DMS153 treated with DMSO at 0.1 percent for 48 hours (cell line): ENCODE measurements at regions not wholly inside any gene's neighbourhood (a gene's known extent, or its start where the extent isn't known, plus 50 kb on each side); places are given as distances from the start of the nearest gene placed in this dataset.
"Not testable (repeated sequence)": the region's sequence is repeated elsewhere in the genome, so short reads cannot be mapped to it uniquely, and the experiment has no call there.

Experiments
- DNase-seq: peaks from one replicate; lab custom pipeline; 2025; ENCODE audit not compliant: unreplicated experiment; lab: John Stamatoyannopoulos, UW

DNA sequence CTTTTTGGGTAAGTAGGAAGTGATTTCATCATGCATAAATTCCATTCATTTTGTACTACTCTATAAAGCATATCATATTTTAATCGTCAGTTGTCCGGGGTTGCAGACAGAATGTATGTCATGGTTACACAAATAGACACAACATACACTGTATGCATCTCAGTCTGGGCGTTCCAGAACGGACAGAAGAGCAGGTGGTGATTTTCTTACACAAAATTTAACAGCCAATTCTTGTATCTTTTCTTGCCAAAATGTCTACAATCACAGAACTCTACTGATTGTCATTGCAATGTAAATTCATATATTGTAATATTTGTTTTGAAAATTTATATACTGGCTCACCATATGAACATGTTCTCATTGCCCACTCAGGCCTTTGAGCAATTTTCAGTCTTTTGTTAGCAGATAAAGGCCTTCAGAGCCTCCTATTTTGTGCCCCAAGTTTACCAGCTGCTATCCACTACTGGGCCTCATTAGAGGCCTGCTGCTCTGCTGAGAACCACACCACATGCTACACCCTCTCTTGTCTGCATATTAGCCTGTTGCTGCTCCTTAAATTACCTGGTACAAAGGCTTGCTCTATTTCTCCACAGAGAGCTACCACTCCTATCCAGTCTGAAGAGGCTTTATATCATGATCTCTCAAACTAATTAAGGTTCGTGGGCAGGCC is 61.5 kb downstream of the PRDM13 start:
- DNase-seq: no peak

GRCh38 chr6:99689916-99690685 is 83.5 kb downstream of the PRDM13 start:
- no peak for DNase-seq

- not testable (repeated sequence) for DNase-seq
Observed at GRCh38 chr6:99702287-99702686, 95.7 kb downstream of the PRDM13 start.

DNA sequence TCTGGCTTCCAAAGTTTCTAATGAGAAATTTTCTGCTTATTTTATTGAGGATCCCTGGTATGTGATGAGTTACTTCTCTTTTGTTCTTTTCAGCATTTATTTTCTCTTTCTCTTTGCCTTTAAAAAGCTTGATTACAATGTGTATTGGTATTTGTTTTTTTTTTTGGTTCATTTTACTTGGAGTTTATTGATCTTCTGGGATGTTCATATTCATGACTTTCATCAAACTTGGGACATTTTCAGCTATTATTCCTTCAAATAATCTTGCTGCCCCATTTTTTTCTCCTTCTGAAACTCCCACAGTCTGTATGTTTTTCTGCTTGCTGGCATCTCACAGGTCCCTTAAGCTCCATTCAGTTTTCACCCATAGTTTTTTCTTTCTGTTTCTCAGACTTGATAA is 102.4 kb downstream of the PRDM13 start:
- DNase-seq: no peak

DNA sequence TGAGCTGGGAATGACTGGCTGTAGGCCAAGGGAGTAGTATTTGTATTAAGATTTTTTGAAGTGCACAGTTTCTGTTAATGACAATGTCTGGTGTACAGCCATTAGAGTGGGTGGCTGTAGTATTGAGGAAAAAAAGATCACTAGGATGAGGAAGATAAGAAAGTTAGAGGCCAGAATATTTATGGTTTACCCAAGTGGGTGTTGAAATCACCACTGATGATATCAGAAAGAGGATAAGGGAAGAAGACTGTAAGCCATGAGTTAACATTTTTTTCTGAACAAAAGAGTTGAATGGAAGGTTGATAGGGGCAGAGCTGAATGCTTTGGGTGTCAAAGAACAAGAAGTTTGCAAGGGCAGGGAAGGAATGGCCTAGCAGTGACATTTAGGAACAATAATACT is 104.7 kb downstream of the PRDM13 start:
- no peak for DNase-seq

GRCh38 chr6:99711925-99712324 is 105.3 kb downstream of the PRDM13 start:
- no peak for DNase-seq

- no peak for DNase-seq
Observed at GRCh38 chr6:99712519-99712918, 105.9 kb downstream of the PRDM13 start.

GRCh38 chr6:99722043-99722442 is 115.4 kb downstream of the PRDM13 start:
- DNase-seq: not testable (repeated sequence)

DNA sequence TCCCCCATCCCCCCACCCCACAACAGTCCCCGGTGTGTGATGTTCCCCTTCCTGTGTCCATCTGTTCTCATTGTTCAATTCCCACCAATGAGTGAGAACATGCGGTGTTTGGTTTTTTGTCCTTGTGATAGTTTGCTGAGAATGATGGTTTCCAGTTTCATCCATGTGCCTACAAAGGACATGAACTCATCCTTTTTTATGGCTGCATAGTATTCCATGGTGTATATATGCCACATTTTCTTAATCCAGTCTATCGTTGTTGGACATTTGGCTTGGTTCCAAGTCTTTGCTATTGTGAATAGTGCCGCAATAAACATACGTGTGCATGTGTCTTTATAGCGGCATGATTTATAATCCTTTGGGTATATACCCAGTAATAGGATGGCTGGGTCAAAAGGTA is 123.6 kb downstream of the PRDM13 start:
- DNase-seq: not testable (repeated sequence)

- DNase-seq: peak; percentile 3
Observed at GRCh38 chr6:99736302-99736701, 129.7 kb downstream of the PRDM13 start.

GRCh38 chr6:99739526-99739925 is 132.9 kb downstream of the PRDM13 start:
- no peak for DNase-seq

GRCh38 chr6:99741092-99741491 is 134.5 kb downstream of the PRDM13 start:
- DNase-seq: no peak

DNA sequence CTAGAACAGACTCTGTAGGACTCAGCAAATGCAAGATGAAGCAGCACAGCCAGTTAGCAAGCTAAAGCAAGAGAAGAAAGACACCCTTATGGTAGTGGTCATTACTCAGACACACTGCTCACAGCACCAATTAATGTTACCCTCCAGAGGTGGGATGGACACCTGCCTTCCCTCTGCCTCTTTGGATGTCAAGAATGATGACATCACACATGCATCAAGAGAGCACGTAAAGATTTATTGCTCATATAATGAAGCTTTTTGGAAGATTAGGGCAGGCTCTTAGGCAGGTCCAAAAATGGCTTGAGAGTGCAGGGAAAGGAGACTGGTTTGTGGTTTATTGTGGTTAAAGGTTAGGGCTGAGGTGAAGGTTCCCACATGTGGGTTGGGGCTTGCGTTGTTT is 137.0 kb downstream of the PRDM13 start:
- no peak for DNase-seq

DNA sequence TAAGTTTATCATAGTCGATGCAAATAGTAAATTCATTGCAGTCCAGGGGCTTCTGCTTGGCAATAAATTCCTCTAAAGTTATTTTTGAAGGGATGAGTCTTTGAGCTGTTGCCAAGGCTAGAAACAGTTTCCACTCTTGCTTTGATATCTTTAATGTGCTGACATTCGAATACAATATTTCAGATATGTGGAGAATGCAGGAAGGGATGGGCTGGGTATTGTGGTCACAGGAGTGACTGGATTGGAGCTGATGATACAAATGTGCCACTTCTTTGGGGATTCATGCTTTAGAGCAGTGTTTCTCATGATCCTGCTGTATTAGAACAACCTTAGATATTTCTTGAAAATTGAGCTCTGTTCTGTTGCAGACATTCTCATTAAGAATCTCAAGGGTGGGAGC is 139.0 kb downstream of the PRDM13 start:
- DNase-seq: no peak

GRCh38 chr6:99746261-99746895 is 139.7 kb downstream of the PRDM13 start:
- DNase-seq: peak; percentile 49

- DNase-seq: no peak
Observed at GRCh38 chr6:99761711-99762110, 155.1 kb downstream of the PRDM13 start.

DNA sequence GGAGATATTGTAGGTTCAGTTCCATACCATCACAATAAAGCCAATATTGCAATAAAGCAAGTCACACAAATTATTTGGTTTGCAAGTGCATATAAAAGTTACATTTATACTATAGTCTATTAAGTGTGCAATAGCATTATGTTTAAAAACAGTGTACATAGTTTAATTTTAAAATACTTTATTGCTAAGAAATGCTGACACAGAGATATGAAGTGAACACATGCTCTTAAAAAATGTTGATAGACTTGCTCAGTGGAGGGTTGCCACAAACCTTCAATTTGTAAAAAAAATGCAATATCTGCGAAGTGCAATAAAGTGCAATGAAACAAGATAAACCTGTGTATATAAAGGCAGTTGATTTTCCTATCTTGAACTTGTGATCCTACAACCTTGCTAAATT is 161.5 kb downstream of the PRDM13 start:
- no peak for DNase-seq

DNA sequence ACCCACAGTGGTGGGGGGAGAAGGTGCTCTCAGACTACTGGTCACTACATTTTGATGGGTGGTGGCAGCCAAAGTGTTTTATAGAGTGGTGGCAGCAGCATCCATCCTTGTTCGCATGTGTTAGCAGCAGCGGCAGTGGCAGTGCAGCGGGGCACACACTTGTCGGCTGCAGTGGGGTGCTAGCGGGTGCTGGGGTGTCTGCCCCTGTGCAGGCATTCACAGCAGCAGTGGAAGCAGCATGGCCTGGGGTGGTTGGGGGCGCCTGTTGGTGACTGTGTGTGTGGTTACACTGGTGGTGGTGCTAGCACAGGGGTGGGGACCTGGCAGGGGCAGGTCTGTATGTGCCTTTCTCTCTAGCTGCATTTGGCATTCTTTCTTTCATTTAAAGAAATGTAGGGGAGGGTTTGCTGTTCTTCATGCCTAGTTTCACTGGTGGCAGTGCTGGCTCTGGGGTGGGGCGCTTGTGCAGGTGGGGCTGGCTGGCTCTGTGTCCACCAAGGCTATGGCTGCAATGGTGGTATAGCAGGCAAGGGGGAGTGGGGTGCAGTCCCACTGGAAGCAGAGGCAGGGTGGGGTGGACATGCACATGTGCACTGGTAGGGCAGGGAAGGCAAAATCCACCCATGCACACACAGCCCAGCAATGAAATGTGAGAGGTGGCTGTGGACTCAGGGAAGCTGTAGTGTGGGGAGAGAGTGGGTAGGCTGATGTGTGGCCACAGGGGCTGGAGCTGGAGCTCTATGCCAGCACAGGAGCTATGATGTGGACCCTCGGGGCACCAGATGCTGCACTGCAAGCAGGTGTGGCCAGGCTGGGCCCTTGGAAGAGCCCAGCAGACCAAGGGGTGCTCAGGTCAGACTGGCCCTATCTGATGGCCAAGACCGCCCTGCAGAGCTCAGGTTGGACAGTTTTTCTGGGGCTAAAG is 173.3 kb downstream of the PRDM13 start:
- no peak for DNase-seq

- DNase-seq: no peak
Observed at GRCh38 chr6:99780556-99780885, 173.9 kb downstream of the PRDM13 start.

GRCh38 chr6:99789767-99790166 is 183.1 kb downstream of the PRDM13 start:
- no peak for DNase-seq

DNA sequence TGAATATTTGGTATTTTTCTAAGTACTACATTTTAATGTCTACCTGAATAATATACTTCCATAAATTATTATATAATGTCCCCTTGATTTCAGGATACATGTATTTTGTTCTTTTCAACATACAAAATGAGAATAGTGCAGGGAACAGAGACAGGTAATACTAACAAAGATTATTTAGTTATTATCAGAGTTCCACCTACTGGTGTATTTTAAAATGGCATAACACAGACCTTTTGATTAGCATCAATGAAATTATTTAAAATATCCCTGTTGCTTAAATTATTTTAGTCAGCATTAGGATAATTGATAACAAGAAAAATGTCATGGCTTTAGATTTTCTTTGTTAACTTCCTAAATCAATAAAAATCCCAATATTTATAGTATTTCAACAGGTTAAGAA is 184.0 kb downstream of the PRDM13 start:
- no peak for DNase-seq
